ENCODE measurements at regions not wholly inside any gene's neighbourhood (a gene's known extent, or its start where the extent isn't known, plus 50 kb on each side); places are given as distances from the start of the nearest gene placed in this dataset.
A peak's percentile ranks its signal among the peaks of the same experiment; 100 is the strongest.

DNA sequence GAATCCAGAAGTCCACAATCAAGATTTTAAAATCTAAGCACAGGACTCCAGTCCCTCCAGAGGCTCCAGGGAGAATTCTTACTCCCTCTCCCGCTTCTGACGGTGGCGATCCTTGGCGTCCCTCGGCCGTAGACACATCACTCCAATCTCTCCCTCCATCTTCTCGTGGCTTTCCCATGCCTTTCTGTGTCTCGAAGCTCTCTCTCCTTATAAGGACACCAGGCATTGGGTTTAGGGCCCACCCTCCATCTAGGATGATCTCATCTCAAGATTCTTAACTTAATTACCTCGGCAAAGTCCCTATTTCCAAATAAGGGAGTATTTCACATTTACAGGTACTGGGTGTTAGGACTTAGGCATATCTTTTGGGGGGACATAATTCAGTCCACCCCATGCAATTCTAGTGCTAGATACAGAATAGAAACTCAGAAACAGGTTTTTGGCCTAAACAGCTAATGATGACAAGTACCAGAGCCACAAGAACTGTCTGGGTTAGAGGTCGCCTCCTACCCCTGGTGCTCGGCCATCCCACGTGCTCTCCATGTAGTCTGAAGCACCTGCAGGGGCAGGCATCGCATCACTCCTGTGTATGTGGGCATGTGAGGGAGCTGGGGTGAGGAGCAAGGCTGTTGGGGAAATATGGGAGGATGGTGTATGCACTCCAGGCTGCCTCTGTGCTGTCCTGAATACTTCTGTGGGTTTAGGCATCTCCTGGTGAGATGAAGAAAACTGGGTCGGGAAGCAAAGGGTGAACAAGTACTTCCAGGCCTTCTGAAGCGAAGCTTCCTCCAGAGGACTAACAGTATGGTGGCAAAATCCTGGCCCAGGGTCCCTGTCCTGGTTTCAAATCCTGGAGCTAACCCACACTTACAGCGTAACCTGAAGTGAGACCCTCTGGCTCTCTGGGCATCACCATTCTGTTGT is 298.3 kb upstream of the ZMIZ1 start:
- Histone ChIP-seq H3K4me1 (ENCODE audit: control insufficient read depth in 3 of 3, insufficient read depth in 3 of 3, low read length in 3 of 3) (peaks cover 14 to 26% (median 18%) of the 10 kb centered on the region in 3 donors), H3K27ac (ENCODE audit: low read depth, low read length) (no peak overlapping the region), H3K36me3 (ENCODE audit: control insufficient read depth in 3 of 3, insufficient read depth in 3 of 3, low read length in 3 of 3) (no peaks in the 10 kb centered on the region), H3K9ac (ENCODE audit: low read depth in 1 of 3, low read length in 3 of 3) (no peak overlapping the region), H3K4me3 (ENCODE audit: low read length in 3 of 3) (no peak overlapping the region), H3K27me3 (ENCODE audit: control insufficient read depth in 3 of 3, insufficient read depth in 3 of 3, low read length in 3 of 3) (no peaks in the 10 kb centered on the region), H3K9me3 (ENCODE audit: control insufficient read depth in 3 of 3, low read length in 3 of 3) (no peaks in the 10 kb centered on the region)

DNA sequence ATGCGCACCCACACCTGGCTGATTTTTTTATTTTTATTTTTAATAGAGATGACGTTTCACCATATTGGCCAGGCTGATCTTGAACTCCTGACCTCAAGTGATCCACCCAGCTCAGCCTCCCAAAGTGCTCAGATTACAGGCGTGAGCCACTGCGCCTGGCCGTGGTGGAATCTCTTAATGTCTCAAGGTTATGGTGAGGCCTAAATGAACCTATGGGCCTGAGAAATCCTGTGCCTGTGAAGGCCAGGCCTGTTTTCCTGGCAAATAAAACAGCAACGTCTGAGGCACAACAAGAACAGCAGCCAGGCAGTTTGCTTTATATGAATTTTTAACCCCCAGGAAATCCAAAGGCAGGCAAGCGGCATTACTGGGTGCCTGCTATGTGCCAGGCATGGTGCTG is 297.5 kb upstream of the ZMIZ1 start:
- no peak overlapping the region for H3K4me3 ChIP-seq (ENCODE audit: low read length in 3 of 3)
- no peaks in the 10 kb centered on the region for H3K27me3 ChIP-seq (ENCODE audit: control insufficient read depth in 3 of 3, insufficient read depth in 3 of 3, low read length in 3 of 3)
- H3K36me3 ChIP-seq (ENCODE audit: control insufficient read depth in 3 of 3, insufficient read depth in 3 of 3, low read length in 3 of 3) = no peaks in the 10 kb centered on the region
- H3K4me1 ChIP-seq (ENCODE audit: control insufficient read depth in 3 of 3, insufficient read depth in 3 of 3, low read length in 3 of 3) = peaks cover 21 to 33% (median 26%) of the 10 kb centered on the region in 3 donors
- H3K9ac ChIP-seq (ENCODE audit: low read depth in 1 of 3, low read length in 3 of 3) = no peak overlapping the region
- H3K27ac ChIP-seq (ENCODE audit: low read depth, low read length) = no peak overlapping the region
- H3K9me3 ChIP-seq (ENCODE audit: control insufficient read depth in 3 of 3, low read length in 3 of 3) = no peaks in the 10 kb centered on the region

DNA sequence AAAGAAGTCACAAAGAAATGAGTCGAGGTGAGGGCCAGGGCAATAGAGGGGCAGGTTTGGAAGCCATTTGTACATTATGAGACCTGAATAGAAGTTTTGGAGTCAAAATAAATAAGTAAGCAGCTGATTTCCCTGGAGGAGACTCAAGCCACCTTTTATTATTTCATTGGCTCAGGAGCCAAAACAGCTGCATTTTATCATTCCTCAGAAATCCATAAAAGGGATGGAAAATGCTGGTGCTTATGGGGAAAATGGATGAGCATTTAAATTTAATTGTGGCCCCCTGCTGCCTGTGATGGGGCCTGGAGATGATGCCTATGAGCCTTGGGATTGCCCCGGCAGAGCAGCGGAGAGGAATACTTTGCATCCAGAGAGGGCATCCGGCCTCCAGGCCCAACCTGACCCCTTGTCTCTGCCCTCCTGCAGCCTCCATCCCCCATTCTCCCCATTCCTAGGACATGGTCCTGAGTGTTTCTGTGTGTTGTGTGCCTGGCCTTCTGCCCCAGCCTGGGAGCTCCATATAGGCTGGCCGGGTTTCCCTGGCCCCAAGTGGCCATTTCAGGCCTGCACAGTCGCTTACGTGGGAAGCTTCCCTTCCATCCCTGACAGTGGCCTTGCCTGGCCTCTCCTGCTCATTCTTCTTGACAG is 296.8 kb upstream of the ZMIZ1 start:
- Histone ChIP-seq H3K27ac (ENCODE audit: low read depth, low read length) (no peak overlapping the region), H3K9ac (ENCODE audit: low read depth in 1 of 3, low read length in 3 of 3) (no peak overlapping the region), H3K9me3 (ENCODE audit: control insufficient read depth in 3 of 3, low read length in 3 of 3) (no peaks in the 10 kb centered on the region), H3K4me1 (ENCODE audit: control insufficient read depth in 3 of 3, insufficient read depth in 3 of 3, low read length in 3 of 3) (peaks cover 27 to 38% (median 30%) of the 10 kb centered on the region in 3 donors), H3K4me3 (ENCODE audit: low read length in 3 of 3) (no peak overlapping the region), H3K27me3 (ENCODE audit: control insufficient read depth in 3 of 3, insufficient read depth in 3 of 3, low read length in 3 of 3) (no peaks in the 10 kb centered on the region), H3K36me3 (ENCODE audit: control insufficient read depth in 3 of 3, insufficient read depth in 3 of 3, low read length in 3 of 3) (no peaks in the 10 kb centered on the region)

DNA sequence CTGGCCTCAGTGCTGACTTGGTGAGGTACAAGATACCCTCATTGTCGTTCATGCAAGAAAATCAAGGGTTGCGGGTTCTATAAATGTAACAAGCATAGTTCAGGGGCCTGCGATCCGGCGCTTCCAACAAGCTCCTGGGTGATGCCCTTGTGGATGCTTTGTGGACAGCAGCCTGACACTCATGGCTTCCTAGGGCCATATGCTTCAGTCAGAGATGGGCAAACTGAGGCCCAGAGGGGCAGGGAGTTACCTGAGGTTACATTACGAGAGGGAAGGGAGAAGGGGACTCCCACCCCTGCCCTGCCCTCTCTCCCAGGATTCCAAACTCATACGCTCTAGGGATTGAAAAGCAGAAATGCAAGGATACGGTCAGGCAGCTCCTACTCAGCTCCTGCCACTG is 296.3 kb upstream of the ZMIZ1 start:
- Histone ChIP-seq H3K36me3 (ENCODE audit: control insufficient read depth in 3 of 3, insufficient read depth in 3 of 3, low read length in 3 of 3) (no peaks in the 10 kb centered on the region), H3K9ac (ENCODE audit: low read depth in 1 of 3, low read length in 3 of 3) (no peak overlapping the region), H3K27ac (ENCODE audit: low read depth, low read length) (no peak overlapping the region), H3K4me3 (ENCODE audit: low read length in 3 of 3) (no peak overlapping the region), H3K27me3 (ENCODE audit: control insufficient read depth in 3 of 3, insufficient read depth in 3 of 3, low read length in 3 of 3) (no peaks in the 10 kb centered on the region), H3K9me3 (ENCODE audit: control insufficient read depth in 3 of 3, low read length in 3 of 3) (no peaks in the 10 kb centered on the region), H3K4me1 (ENCODE audit: control insufficient read depth in 3 of 3, insufficient read depth in 3 of 3, low read length in 3 of 3) (peaks cover 32 to 44% (median 35%) of the 10 kb centered on the region in 3 donors)

DNA sequence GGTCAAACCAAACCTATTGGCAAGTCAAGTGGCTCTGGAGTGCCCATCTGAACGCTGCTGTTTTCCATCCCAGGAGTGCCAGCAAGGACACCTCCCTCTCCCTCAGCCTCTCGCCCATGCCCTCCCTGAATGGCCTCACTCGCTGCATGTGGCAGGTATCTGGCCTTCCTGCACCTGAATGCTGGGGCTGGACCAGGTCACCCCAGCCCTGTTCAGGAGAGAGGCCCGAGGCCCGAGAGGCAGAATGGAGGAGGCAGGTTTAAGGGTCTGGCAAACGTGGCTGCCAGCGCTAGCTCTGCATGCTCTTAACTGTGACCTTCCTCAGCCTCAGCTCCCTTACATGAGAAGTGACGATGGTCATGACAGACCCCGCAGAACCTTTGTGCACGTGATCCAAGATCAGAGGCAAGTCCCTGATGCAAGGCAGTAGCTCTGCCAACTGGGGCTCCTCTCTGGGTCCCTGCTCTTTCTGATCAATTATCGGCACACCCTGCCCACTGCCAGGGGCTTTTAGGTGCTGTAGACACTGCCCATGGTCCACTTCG is 295.7 kb upstream of the ZMIZ1 start:
- Histone ChIP-seq H3K9ac (ENCODE audit: low read depth in 1 of 3, low read length in 3 of 3) (no peak overlapping the region), H3K9me3 (ENCODE audit: control insufficient read depth in 3 of 3, low read length in 3 of 3) (no peaks in the 10 kb centered on the region), H3K4me1 (ENCODE audit: control insufficient read depth in 3 of 3, insufficient read depth in 3 of 3, low read length in 3 of 3) (peaks cover 38 to 50% (median 41%) of the 10 kb centered on the region in 3 donors), H3K4me3 (ENCODE audit: low read length in 3 of 3) (no peak overlapping the region), H3K36me3 (ENCODE audit: control insufficient read depth in 3 of 3, insufficient read depth in 3 of 3, low read length in 3 of 3) (no peaks in the 10 kb centered on the region), H3K27me3 (ENCODE audit: control insufficient read depth in 3 of 3, insufficient read depth in 3 of 3, low read length in 3 of 3) (no peaks in the 10 kb centered on the region), H3K27ac (ENCODE audit: low read depth, low read length) (no peak overlapping the region)

DNA sequence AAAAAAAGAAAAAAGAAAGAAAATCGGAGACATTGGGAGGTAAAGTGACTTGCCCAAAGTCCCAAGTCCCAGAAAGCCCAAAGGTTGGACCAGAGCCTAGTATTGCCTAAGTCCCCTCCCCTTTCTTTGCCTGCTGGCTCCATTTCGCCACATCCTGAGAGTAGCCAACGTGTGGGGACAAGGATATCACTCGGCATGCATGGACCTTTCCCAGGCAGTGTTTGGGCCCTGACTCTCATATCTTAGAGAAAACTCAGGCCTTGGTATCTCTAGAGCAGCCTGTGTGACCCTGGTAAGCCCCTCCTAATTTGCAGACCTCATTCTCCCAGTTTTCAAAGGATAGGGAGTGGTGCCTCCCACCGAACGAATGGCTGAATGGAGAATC is 294.2 kb upstream of the ZMIZ1 start:
- H3K27ac ChIP-seq (ENCODE audit: low read depth, low read length) = peak overlapping the region; percentile 62
- peaks cover 51 to 65% (median 54%) of the 10 kb centered on the region in 3 donors for H3K4me1 ChIP-seq (ENCODE audit: control insufficient read depth in 3 of 3, insufficient read depth in 3 of 3, low read length in 3 of 3)
- H3K27me3 ChIP-seq (ENCODE audit: control insufficient read depth in 3 of 3, insufficient read depth in 3 of 3, low read length in 3 of 3) = no peaks in the 10 kb centered on the region

DNA sequence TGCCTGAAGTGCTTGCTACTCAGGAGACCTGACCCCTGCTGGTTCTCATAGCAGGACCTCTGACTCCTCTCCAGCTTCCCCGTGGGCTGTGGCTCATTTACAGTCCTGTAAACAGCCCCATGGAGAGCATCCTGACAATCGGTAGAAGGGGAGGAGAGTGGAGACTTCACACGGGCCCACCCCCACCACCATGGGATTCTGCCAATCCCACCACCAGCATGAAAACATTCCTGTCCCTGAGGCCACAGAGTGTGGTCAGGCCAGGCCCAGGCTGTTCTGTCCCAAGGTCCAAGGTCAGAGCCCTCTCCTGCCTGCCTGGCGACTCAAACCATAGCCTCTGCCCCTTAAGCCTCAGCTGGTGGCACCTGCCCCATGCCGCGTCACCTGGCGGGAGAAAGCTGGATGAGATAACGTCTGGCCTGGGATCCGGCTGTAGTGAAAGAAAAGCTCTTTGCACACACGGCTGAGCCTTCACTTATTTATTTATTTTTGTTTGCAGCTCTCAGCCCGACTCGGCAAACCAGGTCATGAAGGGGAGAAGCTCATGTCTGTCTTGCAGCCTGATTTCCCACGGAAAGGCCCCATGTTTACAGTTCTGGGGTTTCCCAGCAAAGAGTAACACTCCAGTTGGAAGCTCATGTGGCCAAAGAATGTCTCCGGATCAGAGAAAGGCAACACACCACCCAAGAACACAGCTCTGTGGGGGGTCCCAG is 293.6 kb upstream of the ZMIZ1 start:
- H3K27me3 ChIP-seq (ENCODE audit: control insufficient read depth in 3 of 3, insufficient read depth in 3 of 3, low read length in 3 of 3) = no peaks in the 10 kb centered on the region
- H3K9ac ChIP-seq (ENCODE audit: low read depth in 1 of 3, low read length in 3 of 3) = peak overlapping the region; percentile 20 to 65 (median 33)
- peaks cover 51 to 69% (median 58%) of the 10 kb centered on the region in 3 donors for H3K4me1 ChIP-seq (ENCODE audit: control insufficient read depth in 3 of 3, insufficient read depth in 3 of 3, low read length in 3 of 3)
- H3K27ac ChIP-seq (ENCODE audit: low read depth, low read length) = peak overlapping the region; percentile 62
- H3K36me3 ChIP-seq (ENCODE audit: control insufficient read depth in 3 of 3, insufficient read depth in 3 of 3, low read length in 3 of 3) = no peaks in the 10 kb centered on the region
- H3K4me3 ChIP-seq (ENCODE audit: low read length in 3 of 3) = peak overlapping the region in 2 of 3 donors; percentile 6 to 22
- no peaks in the 10 kb centered on the region for H3K9me3 ChIP-seq (ENCODE audit: control insufficient read depth in 3 of 3, low read length in 3 of 3)

More for the DNA sequence above, 294.2 kb upstream of the ZMIZ1 start:
- Histone ChIP-seq H3K9ac (ENCODE audit: low read depth in 1 of 3, low read length in 3 of 3) (peak overlapping the region in 1 of 3 donors; percentile 65), H3K36me3 (ENCODE audit: control insufficient read depth in 3 of 3, insufficient read depth in 3 of 3, low read length in 3 of 3) (no peaks in the 10 kb centered on the region), H3K9me3 (ENCODE audit: control insufficient read depth in 3 of 3, low read length in 3 of 3) (no peaks in the 10 kb centered on the region), H3K4me3 (ENCODE audit: low read length in 3 of 3) (no peak overlapping the region)

DNA sequence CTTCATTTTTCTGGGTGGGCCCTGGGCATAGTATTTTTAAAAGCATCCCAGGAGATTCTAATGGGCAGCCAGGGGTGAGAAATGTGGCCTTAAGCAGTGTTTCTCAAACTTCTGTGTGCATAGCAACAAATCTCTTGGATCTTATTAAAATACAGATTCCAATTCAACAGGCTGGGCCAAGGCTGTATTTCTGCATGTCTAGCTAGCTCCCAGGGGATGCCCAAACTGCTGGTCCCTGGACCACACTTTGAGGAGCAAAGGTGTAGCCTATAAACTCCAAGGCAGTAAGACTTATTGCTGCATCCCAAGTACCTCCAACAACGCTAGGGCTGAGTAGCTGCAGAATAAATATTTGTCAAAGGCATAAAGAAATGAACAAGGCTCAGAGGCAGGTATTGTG is 292.9 kb upstream of the ZMIZ1 start:
- Histone ChIP-seq H3K27ac (ENCODE audit: low read depth, low read length) (no peak overlapping the region), H3K4me3 (ENCODE audit: low read length in 3 of 3) (no peak overlapping the region), H3K4me1 (ENCODE audit: control insufficient read depth in 3 of 3, insufficient read depth in 3 of 3, low read length in 3 of 3) (peaks cover 51 to 75% (median 65%) of the 10 kb centered on the region in 3 donors)

DNA sequence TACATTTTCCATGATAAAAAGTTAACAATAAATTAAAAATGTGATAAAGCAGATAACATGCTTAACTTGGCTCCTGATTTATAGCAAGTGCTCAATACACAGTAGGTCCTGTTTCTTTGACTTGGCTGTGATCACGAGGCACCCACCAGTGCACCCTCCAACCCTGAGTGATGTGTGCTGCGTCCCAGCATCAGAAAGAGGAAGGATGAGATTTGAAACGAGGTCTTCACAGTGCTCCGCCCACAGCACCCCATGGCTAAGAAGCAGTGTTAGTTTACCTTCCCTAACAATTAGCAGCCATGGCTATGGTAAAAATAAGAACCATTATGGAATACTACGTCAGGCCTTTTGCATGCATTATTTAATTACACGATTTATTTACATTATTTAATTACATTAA is 292.0 kb upstream of the ZMIZ1 start:
- Histone ChIP-seq H3K4me1 (ENCODE audit: control insufficient read depth in 3 of 3, insufficient read depth in 3 of 3, low read length in 3 of 3) (peaks cover 50 to 74% (median 71%) of the 10 kb centered on the region in 3 donors), H3K9me3 (ENCODE audit: control insufficient read depth in 3 of 3, low read length in 3 of 3) (no peaks in the 10 kb centered on the region), H3K9ac (ENCODE audit: low read depth in 1 of 3, low read length in 3 of 3) (peak overlapping the region in 1 of 3 donors; percentile 78), H3K27ac (ENCODE audit: low read depth, low read length) (no peak overlapping the region), H3K4me3 (ENCODE audit: low read length in 3 of 3) (no peak overlapping the region), H3K36me3 (ENCODE audit: control insufficient read depth in 3 of 3, insufficient read depth in 3 of 3, low read length in 3 of 3) (no peaks in the 10 kb centered on the region), H3K27me3 (ENCODE audit: control insufficient read depth in 3 of 3, insufficient read depth in 3 of 3, low read length in 3 of 3) (no peaks in the 10 kb centered on the region)

More for the DNA sequence above, 292.9 kb upstream of the ZMIZ1 start:
- H3K36me3 ChIP-seq (ENCODE audit: control insufficient read depth in 3 of 3, insufficient read depth in 3 of 3, low read length in 3 of 3) = no peaks in the 10 kb centered on the region
- peak overlapping the region in 1 of 3 donors; percentile 65 for H3K9ac ChIP-seq (ENCODE audit: low read depth in 1 of 3, low read length in 3 of 3)
- no peaks in the 10 kb centered on the region for H3K9me3 ChIP-seq (ENCODE audit: control insufficient read depth in 3 of 3, low read length in 3 of 3)
- no peaks in the 10 kb centered on the region for H3K27me3 ChIP-seq (ENCODE audit: control insufficient read depth in 3 of 3, insufficient read depth in 3 of 3, low read length in 3 of 3)
